H1 (cell line): ENCODE measurements at regions not wholly inside any gene's neighbourhood (a gene's known extent, or its start where the extent isn't known, plus 50 kb on each side); places are given as distances from the start of the nearest gene placed in this dataset.

ENCODE experiments used
- CTCF ChIA-PET: fragments of 300-600 bp; sonication (Branson Sonifier 250); formaldehyde crosslinking; loops from one replicate; lab custom pipeline; 2021; ENCODE audit not compliant: partially characterized antibody; lab: Charles Lee
- POLR2A ChIA-PET: fragments of 300-600 bp; sonication (Branson Sonifier 250); formaldehyde crosslinking; loops from one replicate; lab custom pipeline; 2021; ENCODE audit warnings: inconsistent platforms; ENCODE audit not compliant: partially characterized antibody; lab: Charles Lee
- DNase-seq, 2 experiments: peaks; one replicate each; pipeline versions ENCODE4 v3.0.0 to v3.0.0-alpha.2; 2010 to 2022; ENCODE audit warnings: low spot score in 2 of 2, low read depth in 1 of 2, mixed read lengths in 1 of 2
- FAIRE-seq: peaks from 2 replicates; lab custom pipeline; 2011; peaks lifted over from hg19 to GRCh38; lab: Jason Lieb, UNC
- H2AFZ ChIP-seq: 2 replicates; pipeline ENCODE4 v1.8.1; 2012; ENCODE audit warnings: low read length, inconsistent platforms
- H2AK5ac ChIP-seq: 2 replicates; pipeline ENCODE4 v1.6.1; 2013; ENCODE audit warnings: low read depth, low read length
- H2BK120ac ChIP-seq: replicated peaks from 2 replicates; pipeline ENCODE3; 2013; ENCODE audit warnings: low read depth, low read length, inconsistent platforms
- H2BK12ac ChIP-seq: 2 replicates; pipeline ENCODE4 v1.6.1; 2013; ENCODE audit warnings: low read depth, low read length
- H2BK15ac ChIP-seq: 2 replicates; pipeline ENCODE4 v1.6.1; 2013; ENCODE audit warnings: low read length
- H2BK20ac ChIP-seq: 2 replicates; pipeline ENCODE4 v1.6.1; 2013; ENCODE audit warnings: low read length
- H2BK5ac ChIP-seq: 2 replicates; pipeline ENCODE4 v1.6.1; 2013; ENCODE audit warnings: low read depth, low read length
- H3K14ac ChIP-seq: 2 replicates; pipeline ENCODE4 v1.6.1; 2013; ENCODE audit warnings: inconsistent platforms; ENCODE audit not compliant: insufficient read length
- H3K18ac ChIP-seq: 2 replicates; pipeline ENCODE4 v1.6.1; 2013; ENCODE audit warnings: low read length; ENCODE audit errors: extremely low read depth
- H3K23ac ChIP-seq: 2 replicates; pipeline ENCODE4 v1.6.1; 2013; ENCODE audit warnings: inconsistent platforms; ENCODE audit not compliant: insufficient read length
- H3K23me2 ChIP-seq: 2 replicates; pipeline ENCODE4 v1.6.1; 2013; ENCODE audit warnings: low read depth, low read length
- H3K27ac ChIP-seq: 2 replicates; pipeline ENCODE4 v1.6.1; 2011; ENCODE audit warnings: low read depth, low read length, inconsistent platforms
- H3K27me3 ChIP-seq, 4 experiments: replicated peaks in 1 of 4; 1 replicate in 1 of 4; 2 replicates in 3 of 4; pipeline versions ENCODE4 v1.6.1 to v1.8.1; 2011 to 2013; ENCODE audit warnings: low read length in 3 of 4, mild to moderate bottlenecking in 3 of 4, inconsistent platforms in 2 of 4, mixed read lengths in 2 of 4, moderate library complexity in 1 of 4; ENCODE audit not compliant: control insufficient read depth in 3 of 4, insufficient read depth in 3 of 4; ENCODE audit errors: extremely low read depth in 1 of 4
- H3K36me3 ChIP-seq, 4 experiments: 2 replicates each; pipeline versions ENCODE4 v1.6.1 to v1.8.1; 2011 to 2013; ENCODE audit warnings: mild to moderate bottlenecking in 4 of 4, low read length in 3 of 4, moderate library complexity in 2 of 4, control low read depth in 1 of 4, inconsistent platforms in 1 of 4; ENCODE audit not compliant: insufficient read depth in 4 of 4, control insufficient read depth in 2 of 4
- H3K4ac ChIP-seq: replicated peaks from 2 replicates; pipeline ENCODE3; 2013; ENCODE audit warnings: low read length, low read depth, mixed read lengths, inconsistent platforms; ENCODE audit not compliant: insufficient read length
- H3K4me1 ChIP-seq, 4 experiments: replicated peaks in 1 of 4; 1 replicate in 1 of 4; 2 replicates in 3 of 4; pipeline versions ENCODE4 v1.6.1 to v1.8.1; 2011 to 2013; ENCODE audit warnings: low read length in 3 of 4, inconsistent platforms in 2 of 4, mixed read lengths in 1 of 4; ENCODE audit not compliant: insufficient read depth in 4 of 4, control insufficient read depth in 3 of 4
- H3K4me2 ChIP-seq, 2 experiments: 2 replicates each; pipeline versions ENCODE4 v1.6.1 to v1.8.1; 2011 to 2013; ENCODE audit warnings: low read depth in 2 of 2, low read length in 2 of 2, control low read depth in 1 of 2, inconsistent platforms in 1 of 2, mild to moderate bottlenecking in 1 of 2; ENCODE audit not compliant: insufficient read depth in 1 of 2
- H3K4me3 ChIP-seq, 4 experiments: fragments of 200-600, 300-600 bp in 1 of 4; sonication (generic), shearing (Covaris generic), sonication (Bioruptor Twin) in 1 of 4; 2 replicates each; pipeline versions ENCODE4 v1.5.1 to v1.8.1; 2011 to 2016; ENCODE audit warnings: low read length in 4 of 4, low read depth in 3 of 4, control low read depth in 2 of 4, inconsistent platforms in 2 of 4, mild to moderate bottlenecking in 2 of 4, mixed read lengths in 1 of 4, moderate library complexity in 1 of 4; ENCODE audit not compliant: insufficient read depth in 2 of 4; ENCODE audit errors: extremely low read depth in 1 of 4
- H3K56ac ChIP-seq: replicated peaks from 2 replicates; pipeline ENCODE3; 2013; ENCODE audit warnings: low read depth, mild to moderate bottlenecking, mixed read lengths, low read length, inconsistent platforms; ENCODE audit not compliant: insufficient read length
- H3K79me1 ChIP-seq: 2 replicates; pipeline ENCODE4 v1.6.1; 2013; ENCODE audit warnings: low read depth, low read length, control low read depth
- H3K79me2 ChIP-seq, 2 experiments: 2 replicates each; pipeline versions ENCODE4 v1.6.1 to v1.8.1; 2012 to 2013; ENCODE audit warnings: low read length in 2 of 2, mild to moderate bottlenecking in 2 of 2, inconsistent platforms in 1 of 2; ENCODE audit not compliant: insufficient read depth in 2 of 2, control insufficient read depth in 1 of 2
- H3K9ac ChIP-seq, 4 experiments: replicated peaks in 1 of 4; 1 replicate in 1 of 4; 2 replicates in 3 of 4; pipeline versions ENCODE4 v1.6.1 to v1.8.1; 2011 to 2013; ENCODE audit warnings: low read depth in 3 of 4, low read length in 3 of 4, control low read depth in 2 of 4, mild to moderate bottlenecking in 2 of 4, moderate library complexity in 2 of 4, inconsistent platforms in 1 of 4; ENCODE audit errors: extremely low read depth in 1 of 4
- H3K9me3 ChIP-seq, 2 experiments: 2 replicates each; pipeline versions ENCODE4 v1.6.1 to v1.8.1; 2012 to 2013; ENCODE audit warnings: mild to moderate bottlenecking in 2 of 2, moderate library complexity in 2 of 2, control low read depth in 1 of 2, inconsistent platforms in 1 of 2, low read depth in 1 of 2, low read length in 1 of 2, mixed read lengths in 1 of 2; ENCODE audit not compliant: insufficient read depth in 2 of 2
- H4K20me1 ChIP-seq, 2 experiments: replicated peaks in 1 of 2; 2 replicates each; pipeline versions ENCODE3 to v1.8.1; 2011 to 2013; ENCODE audit warnings: inconsistent platforms in 2 of 2, low read length in 2 of 2, mild to moderate bottlenecking in 1 of 2; ENCODE audit not compliant: insufficient read depth in 2 of 2, control insufficient read depth in 1 of 2
- H4K5ac ChIP-seq: 2 replicates; pipeline ENCODE4 v1.6.1; 2013; ENCODE audit warnings: low read length, low read depth, mixed read lengths, inconsistent platforms; ENCODE audit not compliant: insufficient read length
- H4K8ac ChIP-seq: 2 replicates; pipeline ENCODE4 v1.8.0; 2013; ENCODE audit warnings: mild to moderate bottlenecking, moderate library complexity, low read length, inconsistent platforms; ENCODE audit not compliant: insufficient read depth; ENCODE audit errors: extremely low read depth
- H4K91ac ChIP-seq: replicated peaks from 2 replicates; pipeline ENCODE3; 2013; ENCODE audit warnings: low read length, mixed read lengths, inconsistent platforms; ENCODE audit not compliant: insufficient read length
- CHD2 ChIP-seq: IDR thresholded peaks from 2 replicates; pipeline ENCODE4 v1.6.1; 2012; ENCODE audit warnings: low read length, improper control_type of control experiment
- MAX ChIP-seq: IDR thresholded peaks from 2 replicates; pipeline ENCODE4 v1.6.1; 2012; ENCODE audit warnings: inconsistent platforms
- SIN3A ChIP-seq, 2 experiments: IDR thresholded peaks in 1 of 2; conservative IDR thresholded peaks in 1 of 2; 2 replicates each; pipeline ENCODE4 v1.6.1; 2011 to 2012; ENCODE audit warnings: low read length in 2 of 2, improper control_type of control experiment in 1 of 2, low read depth in 1 of 2, mild to moderate bottlenecking in 1 of 2
- TAF1 ChIP-seq: IDR thresholded peaks from 2 replicates; pipeline ENCODE4 v1.6.1; 2011; ENCODE audit warnings: mild to moderate bottlenecking, low read depth, low read length

GRCh38 chr14:83173687-83174086, 1640.0 kb upstream of the SEL1L start:
- no peak overlapping the region for H2BK15ac ChIP-seq
- no peaks in the 10 kb centered on the region for H3K23me2 ChIP-seq
- H4K8ac ChIP-seq, result no peak overlapping the region
- H3K4me3 ChIP-seq, result no peak overlapping the region
- no peaks in the 10 kb centered on the region for H3K79me1 ChIP-seq
- FAIRE-seq (no peak), DNase-seq (no peak)
- no peak overlapping the region for H2BK120ac ChIP-seq
- H2BK20ac ChIP-seq, result no peak overlapping the region
- no peaks in the 10 kb centered on the region for H4K20me1 ChIP-seq
- no peaks in the 10 kb centered on the region for H3K36me3 ChIP-seq
- no peak overlapping the region for H3K4ac ChIP-seq
- no peak overlapping the region for H2BK12ac ChIP-seq
- no peak overlapping the region for H3K56ac ChIP-seq
- H3K4me1 ChIP-seq, result no peaks in the 10 kb centered on the region
- H3K9ac ChIP-seq, result no peak overlapping the region
- TF ChIP-seq SIN3A (conservative IDR thresholded peaks at IDR 0.05 in 1 of 2, IDR thresholded peaks at IDR 0.05 in 1 of 2; ENCODE audit: low read depth in 1 of 2, low read length in 2 of 2) (no peak), TAF1 (no peak), MAX (no peak), CHD2 (no peak)
- H3K27ac ChIP-seq, result no peak overlapping the region
- ChIA-PET CTCF (interaction anchor here (0.6 to 1.4 kb wide), 2 partner anchors 13 to 102 kb away, joined by 4 read pairs; no protein-coding TSS in a partner anchor), POLR2A (no interaction called here)
- H2AFZ ChIP-seq, result no peak overlapping the region
- no peak overlapping the region for H3K4me2 ChIP-seq
- no peak overlapping the region for H3K14ac ChIP-seq
- no peak overlapping the region for H4K91ac ChIP-seq
- H3K9me3 ChIP-seq, result no peaks in the 10 kb centered on the region
- no peak overlapping the region for H3K23ac ChIP-seq
- no peak overlapping the region for H3K18ac ChIP-seq
- H2BK5ac ChIP-seq, result no peak overlapping the region
- no peaks in the 10 kb centered on the region for H3K27me3 ChIP-seq
- H4K5ac ChIP-seq, result no peak overlapping the region
- no peak overlapping the region for H2AK5ac ChIP-seq
- H3K79me2 ChIP-seq, result no peaks in the 10 kb centered on the region
